Mesendoderm (in vitro differentiated cells): ENCODE measurements at regions not wholly inside any gene's neighbourhood (a gene's known extent, or its start where the extent isn't known, plus 50 kb on each side); places are given as distances from the start of the nearest gene placed in this dataset.
"Not testable (repeated sequence)": the region's sequence is repeated elsewhere in the genome, so short reads cannot be mapped to it uniquely, and the experiment has no call there.

Experiments
- DNase-seq: peaks from one replicate; pipeline ENCODE4 v3.0.0; 2013
- H2AK5ac ChIP-seq: 2 replicates; pipeline ENCODE4 v1.6.1; 2013; ENCODE audit warnings: low read length, inconsistent platforms
- H2BK120ac ChIP-seq: 2 replicates; pipeline ENCODE4 v1.6.1; 2013; ENCODE audit warnings: low read depth, mild to moderate bottlenecking, low read length, moderate library complexity, mixed read lengths
- H2BK15ac ChIP-seq: replicated peaks from 2 replicates; pipeline ENCODE4 v1.6.1; 2013; ENCODE audit warnings: low read depth, mild to moderate bottlenecking, moderate library complexity
- H2BK5ac ChIP-seq: 2 replicates; pipeline ENCODE4 v1.6.1; 2013; ENCODE audit warnings: low read length, inconsistent platforms
- H3K18ac ChIP-seq: 2 replicates; pipeline ENCODE4 v1.6.1; 2013; ENCODE audit warnings: mild to moderate bottlenecking, low read length, mixed read lengths
- H3K23ac ChIP-seq: one replicate; pipeline ENCODE4 v1.6.1; 2013; ENCODE audit warnings: low read length
- H3K27ac ChIP-seq: 2 replicates; pipeline ENCODE4 v1.5.1; 2013; ENCODE audit warnings: low read depth, mild to moderate bottlenecking, inconsistent platforms, low read length, moderate library complexity
- H3K27me3 ChIP-seq: 2 replicates; pipeline ENCODE4 v1.6.1; 2013; ENCODE audit warnings: low read length, control low read depth, mild to moderate bottlenecking, inconsistent platforms; ENCODE audit not compliant: insufficient read depth, poor library complexity
- H3K36me3 ChIP-seq: 2 replicates; pipeline ENCODE4 v1.6.1; 2013; ENCODE audit warnings: low read length, inconsistent platforms; ENCODE audit not compliant: control insufficient read depth, insufficient read depth
- H3K4ac ChIP-seq: one replicate; pipeline ENCODE4 v1.6.1; 2013; ENCODE audit warnings: low read depth, mild to moderate bottlenecking, low read length, moderate library complexity
- H3K4me1 ChIP-seq: 2 replicates; pipeline ENCODE4 v1.6.1; 2013; ENCODE audit warnings: low read depth, low read length, inconsistent platforms; ENCODE audit not compliant: control insufficient read depth
- H3K4me2 ChIP-seq: 2 replicates; pipeline ENCODE4 v1.6.1; 2013; ENCODE audit warnings: low read length
- H3K4me3 ChIP-seq: 2 replicates; pipeline ENCODE4 v1.5.1; 2013; ENCODE audit warnings: mild to moderate bottlenecking, low read length
- H3K56ac ChIP-seq: one replicate; pipeline ENCODE4 v1.6.1; 2013; ENCODE audit warnings: low read length
- H3K79me1 ChIP-seq: 2 replicates; pipeline ENCODE4 v1.6.1; 2013; ENCODE audit warnings: low read length, inconsistent platforms
- H3K79me2 ChIP-seq: 2 replicates; pipeline ENCODE4 v1.6.1; 2013; ENCODE audit warnings: mild to moderate bottlenecking, low read length; ENCODE audit not compliant: control insufficient read depth, insufficient read depth
- H3K9ac ChIP-seq: 2 replicates; pipeline ENCODE4 v1.6.1; 2013; ENCODE audit warnings: low read length, inconsistent platforms
- H4K5ac ChIP-seq: one replicate; pipeline ENCODE4 v1.6.1; 2013; ENCODE audit warnings: low read length
- H4K8ac ChIP-seq: one replicate; pipeline ENCODE4 v1.6.1; 2013; ENCODE audit warnings: low read depth, mild to moderate bottlenecking, control low read depth, low read length, moderate library complexity
- WGBS: extraction: QIAGEN DNeasy Blood & Tissue Kit; methylation state at CpG from one replicate; pipeline ENCODE4 v1.1.7; 2013; ENCODE audit warnings: low lambda C conversion rate, missing lambda C conversion rate; ENCODE audit not compliant: insufficient coverage; ENCODE audit errors: extremely low coverage; 5-methylcytosine and 5-hydroxymethylcytosine counted together

DNA sequence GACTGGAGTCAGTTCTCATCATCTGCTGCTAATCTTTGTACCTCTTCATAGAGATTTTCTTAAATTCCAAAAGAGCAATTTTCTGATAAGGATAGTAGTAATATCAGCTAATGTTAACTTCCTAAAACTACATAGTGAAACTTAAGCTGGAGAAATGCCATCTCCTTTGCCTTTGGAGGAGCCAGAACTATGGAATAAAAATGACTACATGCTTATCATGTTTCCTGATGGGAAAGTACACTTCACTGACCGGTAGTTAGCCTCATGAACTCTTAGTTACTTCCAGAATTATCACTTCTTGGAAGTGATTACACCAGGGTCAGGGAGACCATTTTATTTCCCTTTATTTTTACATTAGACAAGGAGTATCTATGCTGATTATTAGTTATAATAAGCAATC lies 1222.1 kb upstream of the TMEM132C start:
- H3K4me1 ChIP-seq: no peaks in the 10 kb centered on the region
- H2BK120ac ChIP-seq: no peak overlapping the region
- H3K56ac ChIP-seq: no peak overlapping the region
- WGBS: no CpG with 5 or more reads among the region's 1 CpG
- no peak overlapping the region for H3K9ac ChIP-seq
- H3K27me3 ChIP-seq: no peaks in the 10 kb centered on the region
- no peak overlapping the region for H3K4me2 ChIP-seq
- H3K4me3 ChIP-seq: no peak overlapping the region
- H3K23ac ChIP-seq: no peak overlapping the region
- no peak overlapping the region for H4K8ac ChIP-seq
- DNase-seq: no peak
- no peaks in the 10 kb centered on the region for H3K79me2 ChIP-seq
- H3K36me3 ChIP-seq: no peaks in the 10 kb centered on the region
- no peak overlapping the region for H3K18ac ChIP-seq
- H2AK5ac ChIP-seq: no peak overlapping the region
- no peak overlapping the region for H3K4ac ChIP-seq
- no peaks in the 10 kb centered on the region for H3K79me1 ChIP-seq
- no peak overlapping the region for H3K27ac ChIP-seq
- no peak overlapping the region for H4K5ac ChIP-seq
- H2BK5ac ChIP-seq: no peak overlapping the region
- H2BK15ac ChIP-seq: no peak overlapping the region

DNA sequence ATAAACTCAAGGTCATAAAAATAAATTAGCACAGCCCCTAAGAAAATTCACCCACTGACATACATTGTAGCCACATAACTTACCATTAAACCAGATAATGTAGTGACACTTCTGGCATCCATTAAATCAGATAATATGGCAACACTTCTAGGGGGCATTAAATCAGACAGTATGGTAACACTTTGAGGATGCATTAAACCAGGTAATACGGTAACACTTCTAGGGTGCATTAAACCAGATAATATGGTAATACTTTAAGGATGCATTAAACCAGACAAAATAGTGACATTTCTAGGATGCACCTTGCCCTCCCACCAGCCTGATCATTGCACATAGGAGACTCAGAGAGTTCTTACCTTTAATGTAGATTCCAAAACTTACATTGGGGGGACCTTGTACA lies 1220.5 kb upstream of the TMEM132C start:
- no peak overlapping the region for H3K4ac ChIP-seq
- no peaks in the 10 kb centered on the region for H3K36me3 ChIP-seq
- no peak overlapping the region for H3K27ac ChIP-seq
- H3K79me2 ChIP-seq: no peaks in the 10 kb centered on the region
- no peaks in the 10 kb centered on the region for H3K27me3 ChIP-seq
- H3K9ac ChIP-seq: no peak overlapping the region
- H4K8ac ChIP-seq: no peak overlapping the region
- H3K4me3 ChIP-seq: no peak overlapping the region
- no peak overlapping the region for H2AK5ac ChIP-seq
- H4K5ac ChIP-seq: no peak overlapping the region
- no peaks in the 10 kb centered on the region for H3K79me1 ChIP-seq
- H2BK15ac ChIP-seq: no peak overlapping the region
- WGBS: no CpG with 5 or more reads among the region's 1 CpG
- no peak overlapping the region for H3K4me2 ChIP-seq
- H3K4me1 ChIP-seq: no peaks in the 10 kb centered on the region
- H2BK5ac ChIP-seq: no peak overlapping the region
- DNase-seq: no peak
- H3K56ac ChIP-seq: no peak overlapping the region
- no peak overlapping the region for H3K23ac ChIP-seq
- no peak overlapping the region for H3K18ac ChIP-seq
- no peak overlapping the region for H2BK120ac ChIP-seq

DNA sequence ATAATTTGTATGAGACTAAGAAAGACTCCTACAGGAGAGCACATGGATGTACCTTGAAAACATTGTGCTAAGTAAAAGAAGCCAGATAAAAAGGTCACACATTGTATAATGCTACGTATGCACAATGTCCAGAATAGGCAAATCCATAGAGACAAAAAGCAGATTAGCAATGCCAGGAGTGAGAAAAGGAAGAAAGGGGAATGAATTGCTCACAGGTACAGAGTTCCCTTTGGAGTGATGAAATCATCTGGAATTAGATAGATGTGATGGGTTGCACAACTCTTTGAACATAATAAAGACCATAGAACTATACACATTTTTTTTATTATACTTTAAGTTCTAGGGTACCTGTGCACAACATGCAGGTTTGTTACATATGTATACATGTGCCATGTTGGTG lies 1218.9 kb upstream of the TMEM132C start:
- H3K79me1 ChIP-seq: no peaks in the 10 kb centered on the region
- H2BK5ac ChIP-seq: no peak overlapping the region
- no peak overlapping the region for H3K4me2 ChIP-seq
- no peak overlapping the region for H4K5ac ChIP-seq
- no peak for DNase-seq
- no peak overlapping the region for H3K18ac ChIP-seq
- no peak overlapping the region for H2BK120ac ChIP-seq
- H3K23ac ChIP-seq: no peak overlapping the region
- no peak overlapping the region for H2AK5ac ChIP-seq
- H3K4me3 ChIP-seq: no peak overlapping the region
- H3K27me3 ChIP-seq: no peaks in the 10 kb centered on the region
- H3K4ac ChIP-seq: no peak overlapping the region
- WGBS: no CpG with 5 or more reads among the region's 1 CpG
- no peak overlapping the region for H3K56ac ChIP-seq
- no peak overlapping the region for H3K9ac ChIP-seq
- H3K79me2 ChIP-seq: no peaks in the 10 kb centered on the region
- no peak overlapping the region for H3K27ac ChIP-seq
- H2BK15ac ChIP-seq: no peak overlapping the region
- H3K36me3 ChIP-seq: no peaks in the 10 kb centered on the region
- no peak overlapping the region for H4K8ac ChIP-seq
- no peaks in the 10 kb centered on the region for H3K4me1 ChIP-seq

GRCh38 chr12:127048525-127048924 lies 1218.4 kb upstream of the TMEM132C start:
- H3K27ac ChIP-seq, H2BK120ac ChIP-seq, H3K4me2 ChIP-seq, H3K4me1 ChIP-seq, H3K79me2 ChIP-seq, H2BK15ac ChIP-seq, H4K8ac ChIP-seq, H3K18ac ChIP-seq, H3K4me3 ChIP-seq, H3K27me3 ChIP-seq, H3K36me3 ChIP-seq, H2BK5ac ChIP-seq, DNase-seq, H3K79me1 ChIP-seq, H3K9ac ChIP-seq, H4K5ac ChIP-seq, H3K56ac ChIP-seq, H2AK5ac ChIP-seq, H3K4ac ChIP-seq, H3K23ac ChIP-seq: not testable (repeated sequence)
- no CpG with 5 or more reads among the region's 6 CpGs for WGBS

DNA sequence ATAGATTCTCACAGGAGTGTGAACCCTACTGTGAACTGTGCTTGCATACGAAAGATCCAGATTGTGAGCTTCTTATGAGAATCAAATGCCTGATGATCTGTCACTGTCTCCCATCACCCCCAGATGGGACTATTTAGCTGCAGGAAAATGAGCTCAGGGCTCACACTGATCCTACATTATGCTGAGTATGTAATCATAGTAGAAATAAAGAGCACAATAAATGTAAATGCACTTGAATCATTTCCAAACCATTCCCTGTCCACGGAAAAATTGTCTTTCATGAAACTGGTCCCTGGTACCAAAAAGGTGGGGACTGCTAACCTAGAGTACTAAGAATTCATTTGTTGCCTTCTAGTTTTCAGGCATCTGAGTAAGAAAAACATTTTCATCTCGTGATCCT lies 1215.8 kb upstream of the TMEM132C start:
- no peak overlapping the region for H3K9ac ChIP-seq
- H4K5ac ChIP-seq: no peak overlapping the region
- no peak overlapping the region for H3K4ac ChIP-seq
- DNase-seq: no peak
- H3K27me3 ChIP-seq: no peaks in the 10 kb centered on the region
- H3K4me3 ChIP-seq: no peak overlapping the region
- no peak overlapping the region for H3K56ac ChIP-seq
- H3K79me2 ChIP-seq: no peaks in the 10 kb centered on the region
- H3K36me3 ChIP-seq: no peaks in the 10 kb centered on the region
- H3K4me1 ChIP-seq: no peaks in the 10 kb centered on the region
- no peak overlapping the region for H2BK120ac ChIP-seq
- no peak overlapping the region for H3K27ac ChIP-seq
- H4K8ac ChIP-seq: no peak overlapping the region
- H2BK5ac ChIP-seq: no peak overlapping the region
- H3K18ac ChIP-seq: no peak overlapping the region
- H2AK5ac ChIP-seq: no peak overlapping the region
- no CpG with 5 or more reads among the region's 3 CpGs for WGBS
- H2BK15ac ChIP-seq: no peak overlapping the region
- H3K4me2 ChIP-seq: no peak overlapping the region
- no peak overlapping the region for H3K23ac ChIP-seq
- H3K79me1 ChIP-seq: no peaks in the 10 kb centered on the region

DNA sequence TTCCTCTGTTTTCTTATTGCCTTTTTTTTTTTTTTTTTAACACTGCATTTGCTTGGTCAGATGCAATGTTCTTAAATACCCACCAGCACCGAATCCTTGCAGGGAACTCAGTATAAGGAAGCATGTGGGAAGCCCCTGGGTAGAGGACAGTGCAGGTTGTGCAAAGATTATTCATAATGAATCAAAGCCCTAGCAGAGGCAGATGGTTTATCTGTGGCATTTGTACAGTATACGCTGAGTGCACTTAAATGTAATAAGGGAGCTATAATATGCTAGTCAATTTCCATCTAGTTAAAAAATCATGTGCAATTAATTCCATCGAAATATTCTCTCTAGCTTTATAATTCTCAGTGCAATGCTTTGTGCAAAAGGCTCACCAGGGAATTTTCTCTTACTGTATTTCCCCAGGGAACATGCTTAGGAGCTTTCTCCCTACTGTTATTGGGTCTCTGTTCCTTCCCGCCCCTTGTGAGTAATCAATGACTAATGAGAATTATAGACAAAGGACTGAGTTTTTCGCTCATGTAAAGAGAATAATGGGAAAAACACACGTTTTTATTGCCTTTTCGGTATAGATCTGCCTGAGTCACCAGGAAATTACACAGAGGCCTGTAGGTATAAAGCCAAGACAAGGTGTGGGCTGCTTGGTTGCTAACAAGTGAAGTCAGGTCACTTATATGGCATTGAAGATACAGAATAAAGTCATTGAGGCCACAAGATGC lies 1214.3 kb upstream of the TMEM132C start:
- Histone ChIP-seq H3K27me3 (no peaks in the 10 kb centered on the region), H3K56ac (no peak overlapping the region), H4K8ac (no peak overlapping the region), H3K4me2 (no peak overlapping the region), H3K27ac (no peak overlapping the region), H3K36me3 (no peaks in the 10 kb centered on the region), H3K4ac (no peak overlapping the region), H2BK120ac (no peak overlapping the region), H3K4me1 (no peaks in the 10 kb centered on the region), H3K18ac (no peak overlapping the region), H3K9ac (no peak overlapping the region), H3K4me3 (no peak overlapping the region), H3K79me1 (no peaks in the 10 kb centered on the region), H2BK15ac (no peak overlapping the region), H3K23ac (no peak overlapping the region), H2AK5ac (no peak overlapping the region), H3K79me2 (no peaks in the 10 kb centered on the region), H2BK5ac (no peak overlapping the region), H4K5ac (no peak overlapping the region)
- DNase-seq: no peak
- no CpG with 5 or more reads among the region's 7 CpGs for WGBS
